ENCODE measurements at regions not wholly inside any gene's neighbourhood (a gene's known extent, or its start where the extent isn't known, plus 50 kb on each side); places are given as distances from the start of the nearest gene placed in this dataset.

DNA sequence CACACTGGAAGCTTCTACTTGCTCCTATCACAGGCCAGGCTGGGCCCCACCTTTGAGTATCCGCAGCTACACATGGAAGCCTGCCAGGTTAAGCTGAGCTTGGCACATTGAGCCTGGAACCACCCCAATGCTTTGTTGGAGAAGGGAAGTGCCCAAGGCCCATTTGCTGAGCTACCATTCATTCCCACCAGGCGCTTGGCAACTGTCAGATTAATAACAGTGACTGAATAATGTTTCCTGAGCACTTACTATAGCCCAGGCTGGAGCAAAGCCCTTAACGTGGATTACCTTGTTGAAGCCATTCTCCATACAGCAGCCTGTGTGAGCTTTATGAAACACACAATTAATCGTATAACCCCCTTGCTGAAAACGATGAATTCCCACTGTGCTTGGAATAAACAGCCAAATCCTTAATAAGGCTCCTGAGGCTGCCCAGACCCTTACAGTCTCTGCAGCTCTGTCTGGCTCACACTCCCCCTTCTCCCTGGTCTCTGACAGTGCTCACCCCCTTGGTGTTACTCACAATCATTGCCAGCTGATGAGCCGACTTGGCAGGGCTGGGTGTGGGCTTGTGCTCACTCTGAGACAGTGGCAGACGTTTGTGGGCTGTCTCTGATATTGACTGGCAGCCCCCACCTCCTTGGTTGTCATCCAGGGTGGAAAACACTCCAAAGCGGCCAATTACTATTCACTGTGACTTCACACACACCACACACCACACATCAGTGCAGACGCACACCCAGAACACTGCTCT is 357.1 kb downstream of the MAFB start:
- H3K27me3 Mint-ChIP-seq (ENCODE audit: insufficient read depth, low read depth, poor library complexity): peaks cover 7% of the 10 kb centered on the region
- no peak overlapping the region for H3K4me3 Mint-ChIP-seq
- H3K4me1 ChIP-seq (ENCODE audit: insufficient read depth): no peaks in the 10 kb centered on the region
- H3K27ac Mint-ChIP-seq: no peak overlapping the region
- no peak for TF ChIP-seq ZNF331 (CRISPR knock-in tag; IDR thresholded peaks at IDR 0.05; ENCODE audit: low read depth)
- TF ChIP-seq NANOG (IDR thresholded peaks at IDR 0.05; ENCODE audit: borderline replicate concordance): no peak
- TF ChIP-seq, protein P1, sequence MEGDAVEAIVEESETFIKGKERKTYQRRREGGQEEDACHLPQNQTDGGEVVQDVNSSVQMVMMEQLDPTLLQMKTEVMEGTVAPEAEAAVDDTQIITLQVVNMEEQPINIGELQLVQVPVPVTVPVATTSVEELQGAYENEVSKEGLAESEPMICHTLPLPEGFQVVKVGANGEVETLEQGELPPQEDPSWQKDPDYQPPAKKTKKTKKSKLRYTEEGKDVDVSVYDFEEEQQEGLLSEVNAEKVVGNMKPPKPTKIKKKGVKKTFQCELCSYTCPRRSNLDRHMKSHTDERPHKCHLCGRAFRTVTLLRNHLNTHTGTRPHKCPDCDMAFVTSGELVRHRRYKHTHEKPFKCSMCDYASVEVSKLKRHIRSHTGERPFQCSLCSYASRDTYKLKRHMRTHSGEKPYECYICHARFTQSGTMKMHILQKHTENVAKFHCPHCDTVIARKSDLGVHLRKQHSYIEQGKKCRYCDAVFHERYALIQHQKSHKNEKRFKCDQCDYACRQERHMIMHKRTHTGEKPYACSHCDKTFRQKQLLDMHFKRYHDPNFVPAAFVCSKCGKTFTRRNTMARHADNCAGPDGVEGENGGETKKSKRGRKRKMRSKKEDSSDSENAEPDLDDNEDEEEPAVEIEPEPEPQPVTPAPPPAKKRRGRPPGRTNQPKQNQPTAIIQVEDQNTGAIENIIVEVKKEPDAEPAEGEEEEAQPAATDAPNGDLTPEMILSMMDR (conservative IDR thresholded peaks at IDR 0.05; ENCODE audit: low read depth in 2 of 2): no peak
- no peak for TF ChIP-seq CREB1 (CRISPR knock-in tag; IDR thresholded peaks at IDR 0.05; ENCODE audit: low read depth)
- TF ChIP-seq, protein P2, sequence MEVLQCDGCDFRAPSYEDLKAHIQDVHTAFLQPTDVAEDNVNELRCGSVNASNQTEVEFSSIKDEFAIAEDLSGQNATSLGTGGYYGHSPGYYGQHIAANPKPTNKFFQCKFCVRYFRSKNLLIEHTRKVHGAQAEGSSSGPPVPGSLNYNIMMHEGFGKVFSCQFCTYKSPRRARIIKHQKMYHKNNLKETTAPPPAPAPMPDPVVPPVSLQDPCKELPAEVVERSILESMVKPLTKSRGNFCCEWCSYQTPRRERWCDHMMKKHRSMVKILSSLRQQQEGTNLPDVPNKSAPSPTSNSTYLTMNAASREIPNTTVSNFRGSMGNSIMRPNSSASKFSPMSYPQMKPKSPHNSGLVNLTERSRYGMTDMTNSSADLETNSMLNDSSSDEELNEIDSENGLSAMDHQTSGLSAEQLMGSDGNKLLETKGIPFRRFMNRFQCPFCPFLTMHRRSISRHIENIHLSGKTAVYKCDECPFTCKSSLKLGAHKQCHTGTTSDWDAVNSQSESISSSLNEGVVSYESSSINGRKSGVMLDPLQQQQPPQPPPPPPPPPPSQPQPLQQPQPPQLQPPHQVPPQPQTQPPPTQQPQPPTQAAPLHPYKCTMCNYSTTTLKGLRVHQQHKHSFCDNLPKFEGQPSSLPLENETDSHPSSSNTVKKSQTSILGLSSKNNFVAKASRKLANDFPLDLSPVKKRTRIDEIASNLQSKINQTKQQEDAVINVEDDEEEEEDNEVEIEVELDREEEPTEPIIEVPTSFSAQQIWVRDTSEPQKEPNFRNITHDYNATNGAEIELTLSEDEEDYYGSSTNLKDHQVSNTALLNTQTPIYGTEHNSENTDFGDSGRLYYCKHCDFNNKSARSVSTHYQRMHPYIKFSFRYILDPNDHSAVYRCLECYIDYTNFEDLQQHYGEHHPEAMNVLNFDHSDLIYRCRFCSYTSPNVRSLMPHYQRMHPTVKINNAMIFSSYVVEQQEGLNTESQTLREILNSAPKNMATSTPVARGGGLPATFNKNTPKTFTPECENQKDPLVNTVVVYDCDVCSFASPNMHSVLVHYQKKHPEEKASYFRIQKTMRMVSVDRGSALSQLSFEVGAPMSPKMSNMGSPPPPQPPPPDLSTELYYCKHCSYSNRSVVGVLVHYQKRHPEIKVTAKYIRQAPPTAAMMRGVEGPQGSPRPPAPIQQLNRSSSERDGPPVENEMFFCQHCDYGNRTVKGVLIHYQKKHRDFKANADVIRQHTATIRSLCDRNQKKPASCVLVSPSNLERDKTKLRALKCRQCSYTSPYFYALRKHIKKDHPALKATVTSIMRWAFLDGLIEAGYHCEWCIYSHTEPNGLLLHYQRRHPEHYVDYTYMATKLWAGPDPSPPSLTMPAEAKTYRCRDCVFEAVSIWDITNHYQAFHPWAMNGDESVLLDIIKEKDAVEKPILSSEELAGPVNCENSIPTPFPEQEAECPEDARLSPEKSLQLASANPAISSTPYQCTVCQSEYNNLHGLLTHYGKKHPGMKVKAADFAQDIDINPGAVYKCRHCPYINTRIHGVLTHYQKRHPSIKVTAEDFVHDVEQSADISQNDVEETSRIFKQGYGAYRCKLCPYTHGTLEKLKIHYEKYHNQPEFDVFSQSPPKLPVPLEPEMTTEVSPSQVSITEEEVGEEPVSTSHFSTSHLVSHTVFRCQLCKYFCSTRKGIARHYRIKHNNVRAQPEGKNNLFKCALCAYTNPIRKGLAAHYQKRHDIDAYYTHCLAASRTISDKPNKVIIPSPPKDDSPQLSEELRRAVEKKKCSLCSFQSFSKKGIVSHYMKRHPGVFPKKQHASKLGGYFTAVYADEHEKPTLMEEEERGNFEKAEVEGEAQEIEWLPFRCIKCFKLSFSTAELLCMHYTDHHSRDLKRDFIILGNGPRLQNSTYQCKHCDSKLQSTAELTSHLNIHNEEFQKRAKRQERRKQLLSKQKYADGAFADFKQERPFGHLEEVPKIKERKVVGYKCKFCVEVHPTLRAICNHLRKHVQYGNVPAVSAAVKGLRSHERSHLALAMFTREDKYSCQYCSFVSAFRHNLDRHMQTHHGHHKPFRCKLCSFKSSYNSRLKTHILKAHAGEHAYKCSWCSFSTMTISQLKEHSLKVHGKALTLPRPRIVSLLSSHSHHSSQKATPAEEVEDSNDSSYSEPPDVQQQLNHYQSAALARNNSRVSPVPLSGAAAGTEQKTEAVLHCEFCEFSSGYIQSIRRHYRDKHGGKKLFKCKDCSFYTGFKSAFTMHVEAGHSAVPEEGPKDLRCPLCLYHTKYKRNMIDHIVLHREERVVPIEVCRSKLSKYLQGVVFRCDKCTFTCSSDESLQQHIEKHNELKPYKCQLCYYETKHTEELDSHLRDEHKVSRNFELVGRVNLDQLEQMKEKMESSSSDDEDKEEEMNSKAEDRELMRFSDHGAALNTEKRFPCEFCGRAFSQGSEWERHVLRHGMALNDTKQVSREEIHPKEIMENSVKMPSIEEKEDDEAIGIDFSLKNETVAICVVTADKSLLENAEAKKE (CRISPR knock-in tag; IDR thresholded peaks at IDR 0.05): no peak
- TF ChIP-seq, protein P3, sequence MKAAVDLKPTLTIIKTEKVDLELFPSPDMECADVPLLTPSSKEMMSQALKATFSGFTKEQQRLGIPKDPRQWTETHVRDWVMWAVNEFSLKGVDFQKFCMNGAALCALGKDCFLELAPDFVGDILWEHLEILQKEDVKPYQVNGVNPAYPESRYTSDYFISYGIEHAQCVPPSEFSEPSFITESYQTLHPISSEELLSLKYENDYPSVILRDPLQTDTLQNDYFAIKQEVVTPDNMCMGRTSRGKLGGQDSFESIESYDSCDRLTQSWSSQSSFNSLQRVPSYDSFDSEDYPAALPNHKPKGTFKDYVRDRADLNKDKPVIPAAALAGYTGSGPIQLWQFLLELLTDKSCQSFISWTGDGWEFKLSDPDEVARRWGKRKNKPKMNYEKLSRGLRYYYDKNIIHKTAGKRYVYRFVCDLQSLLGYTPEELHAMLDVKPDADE (IDR thresholded peaks at IDR 0.05): no peak
- no peak for TF ChIP-seq JUNB (IDR thresholded peaks at IDR 0.05; ENCODE audit: unreplicated experiment)
- TF ChIP-seq, protein P4, sequence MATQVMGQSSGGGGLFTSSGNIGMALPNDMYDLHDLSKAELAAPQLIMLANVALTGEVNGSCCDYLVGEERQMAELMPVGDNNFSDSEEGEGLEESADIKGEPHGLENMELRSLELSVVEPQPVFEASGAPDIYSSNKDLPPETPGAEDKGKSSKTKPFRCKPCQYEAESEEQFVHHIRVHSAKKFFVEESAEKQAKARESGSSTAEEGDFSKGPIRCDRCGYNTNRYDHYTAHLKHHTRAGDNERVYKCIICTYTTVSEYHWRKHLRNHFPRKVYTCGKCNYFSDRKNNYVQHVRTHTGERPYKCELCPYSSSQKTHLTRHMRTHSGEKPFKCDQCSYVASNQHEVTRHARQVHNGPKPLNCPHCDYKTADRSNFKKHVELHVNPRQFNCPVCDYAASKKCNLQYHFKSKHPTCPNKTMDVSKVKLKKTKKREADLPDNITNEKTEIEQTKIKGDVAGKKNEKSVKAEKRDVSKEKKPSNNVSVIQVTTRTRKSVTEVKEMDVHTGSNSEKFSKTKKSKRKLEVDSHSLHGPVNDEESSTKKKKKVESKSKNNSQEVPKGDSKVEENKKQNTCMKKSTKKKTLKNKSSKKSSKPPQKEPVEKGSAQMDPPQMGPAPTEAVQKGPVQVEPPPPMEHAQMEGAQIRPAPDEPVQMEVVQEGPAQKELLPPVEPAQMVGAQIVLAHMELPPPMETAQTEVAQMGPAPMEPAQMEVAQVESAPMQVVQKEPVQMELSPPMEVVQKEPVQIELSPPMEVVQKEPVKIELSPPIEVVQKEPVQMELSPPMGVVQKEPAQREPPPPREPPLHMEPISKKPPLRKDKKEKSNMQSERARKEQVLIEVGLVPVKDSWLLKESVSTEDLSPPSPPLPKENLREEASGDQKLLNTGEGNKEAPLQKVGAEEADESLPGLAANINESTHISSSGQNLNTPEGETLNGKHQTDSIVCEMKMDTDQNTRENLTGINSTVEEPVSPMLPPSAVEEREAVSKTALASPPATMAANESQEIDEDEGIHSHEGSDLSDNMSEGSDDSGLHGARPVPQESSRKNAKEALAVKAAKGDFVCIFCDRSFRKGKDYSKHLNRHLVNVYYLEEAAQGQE (IDR thresholded peaks at IDR 0.05; ENCODE audit: unreplicated experiment): no peak
- no peak for TF ChIP-seq STAT1 (IDR thresholded peaks at IDR 0.05; ENCODE audit: unreplicated experiment)
- no peak for TF ChIP-seq ZNF114 (CRISPR knock-in tag; IDR thresholded peaks at IDR 0.05)
- TF ChIP-seq EZH2 (IDR thresholded peaks at IDR 0.05; ENCODE audit: low read depth, unreplicated experiment): no peak
- TF ChIP-seq POLR2AphosphoS5 (IDR thresholded peaks at IDR 0.05; ENCODE audit: low read depth): no peak
- no peak for TF ChIP-seq EZH2phosphoT487 (IDR thresholded peaks at IDR 0.05; ENCODE audit: unreplicated experiment)
- no peaks in the 10 kb centered on the region; the same call in 2 of the 3 replicates for H3K9me3 Mint-ChIP-seq
- H3K27ac ChIP-seq (ENCODE audit: low read depth): no peak overlapping the region
- no peaks in the 10 kb centered on the region for H4K20me1 ChIP-seq (replicated peaks; ENCODE audit: insufficient read depth)
- no peak for DNase-seq (ENCODE audit: low spot score)
- H3K27me3 ChIP-seq (ENCODE audit: insufficient read depth): no peaks in the 10 kb centered on the region
- no peak overlapping the region for H3K4me2 ChIP-seq
- no peaks in the 10 kb centered on the region for H3K4me1 Mint-ChIP-seq
- H3F3A ChIP-seq (replicated peaks; ENCODE audit: low read depth): no peaks in the 10 kb centered on the region
- no peak for ATAC-seq
- H3K79me2 ChIP-seq (replicated peaks; ENCODE audit: insufficient read depth): no peaks in the 10 kb centered on the region
- H2AFZ ChIP-seq: no peak overlapping the region
- no peaks in the 10 kb centered on the region; the same call in 2 of the 3 replicates for H3K36me3 Mint-ChIP-seq (ENCODE audit: low read depth)
- no peak overlapping the region for H3K4me3 ChIP-seq
- no peaks in the 10 kb centered on the region for H3K36me3 ChIP-seq (ENCODE audit: insufficient read depth)
- H3K9me2 ChIP-seq (ENCODE audit: insufficient read depth): 0 out of 2 replicates have a peak, but pooled peaks cover 8% of the 10 kb centered on the region
